HEK293 (cell line): ENCODE measurements at regions not wholly inside any gene's neighbourhood (a gene's known extent, or its start where the extent isn't known, plus 50 kb on each side); places are given as distances from the start of the nearest gene placed in this dataset.

Experiments used
- CTCF ChIA-PET: fragments of 350-600 bp; formaldehyde crosslinking; extraction: SDS; loops from one replicate; lab custom pipeline; 2021; ENCODE audit warnings: antibody characterized with exemption; lab: Yijun Ruan, JAX
- POLR2A ChIA-PET: fragments of 300-600 bp; formaldehyde crosslinking; extraction: SDS; loops from one replicate; lab custom pipeline; 2020; ENCODE audit warnings: antibody characterized with exemption, inconsistent platforms; lab: Yijun Ruan, JAX
- H3K27ac ChIP-seq: fragments of 200-500 bp; sonication (Bioruptor generic); 2 replicates; pipeline ENCODE4 v1.5.1; 2014; ENCODE audit warnings: low read depth, low read length, control low read depth, inconsistent platforms; ENCODE audit errors: extremely low read depth
- H3K36me3 ChIP-seq, 2 experiments: fragments of 200-500 bp in 1 of 2; sonication (Bioruptor generic) in 1 of 2; 1 replicate in 1 of 2; 2 replicates in 1 of 2; pipeline ENCODE4 v1.5.1; 2014 to 2017; ENCODE audit warnings: inconsistent platforms in 2 of 2, low read length in 2 of 2; ENCODE audit not compliant: control insufficient read depth in 2 of 2, insufficient read depth in 1 of 2
- H3K4me1 ChIP-seq: fragments of 200-500 bp; sonication (Bioruptor generic); 2 replicates; pipeline ENCODE4 v1.5.1; 2014; ENCODE audit warnings: mild to moderate bottlenecking, low read length, inconsistent platforms; ENCODE audit not compliant: control insufficient read depth, insufficient read depth
- H3K4me3 ChIP-seq: 2 replicates; pipeline ENCODE4 v1.5.1; 2011; ENCODE audit warnings: low read depth, mild to moderate bottlenecking, control low read depth, low read length, moderate library complexity
- H3K9me3 ChIP-seq: fragments of 200-500 bp; sonication (Bioruptor generic); 2 replicates; pipeline ENCODE4 v1.5.1; 2014; ENCODE audit warnings: low read depth, low read length, inconsistent platforms; ENCODE audit not compliant: control insufficient read depth, insufficient read depth
- SALL2 ChIP-seq: fragments of 450-650 bp; formaldehyde crosslinking; IDR thresholded peaks from 2 replicates; pipeline ENCODE4 v1.5.0; 2017; ENCODE audit warnings: missing biosample characterization, mild to moderate bottlenecking, missing genetic modification characterization, borderline replicate concordance
- SETDB1 ChIP-seq: IDR thresholded peaks from one replicate; pipeline ENCODE4 v1.6.1; 2017; ENCODE audit warnings: mild to moderate bottlenecking, low read length, moderate library complexity, mixed read lengths; ENCODE audit not compliant: insufficient read length
- ZBTB7A ChIP-seq: fragments of 450-650 bp; formaldehyde crosslinking; IDR thresholded peaks from 2 replicates; pipeline ENCODE4 v1.5.1; 2016; ENCODE audit warnings: low read depth, missing biosample characterization, missing genetic modification characterization
- ZNF211 ChIP-seq: fragments of 450-650 bp; formaldehyde crosslinking; IDR thresholded peaks from 2 replicates; pipeline ENCODE4 v1.5.1; 2016; ENCODE audit warnings: low read depth, missing biosample characterization, missing genetic modification characterization
- ZNF223 ChIP-seq: fragments of 450-650 bp; formaldehyde crosslinking; IDR thresholded peaks from 2 replicates; pipeline ENCODE4 v1.5.1; 2016; ENCODE audit warnings: missing biosample characterization, missing genetic modification characterization
- ZNF274 ChIP-seq, 2 experiments: fragments of 200-500 bp in 1 of 2; fragments of 450-650 bp in 1 of 2; sonication (Bioruptor generic) in 1 of 2; formaldehyde crosslinking in 1 of 2; IDR thresholded peaks; 2 replicates each; pipeline versions ENCODE4 v1.5.1 to v1.6.1; 2014 to 2016; ENCODE audit warnings: borderline replicate concordance in 1 of 2, inconsistent platforms in 1 of 2, low read length in 1 of 2, missing biosample characterization in 1 of 2, missing genetic modification characterization in 1 of 2
- ZNF843 ChIP-seq: fragments of 450-650 bp; formaldehyde crosslinking; IDR thresholded peaks from 2 replicates; pipeline ENCODE4 v1.5.1; 2016; ENCODE audit warnings: missing biosample characterization, missing genetic modification characterization
- TF ChIP-seq, protein P1 (sequence below): fragments of 450-650 bp; formaldehyde crosslinking; IDR thresholded peaks from 2 replicates; pipeline ENCODE4 v1.5.1; 2016; ENCODE audit warnings: missing biosample characterization, missing genetic modification characterization, borderline replicate concordance
- TF ChIP-seq, protein P2 (sequence below): fragments of 450-650 bp; formaldehyde crosslinking; IDR thresholded peaks from 2 replicates; pipeline ENCODE4 v1.5.1; 2017; ENCODE audit warnings: missing biosample characterization, missing genetic modification characterization
- TF ChIP-seq, protein P3 (sequence below): fragments of 450-650 bp; formaldehyde crosslinking; IDR thresholded peaks from 2 replicates; pipeline ENCODE4 v1.5.1; 2016; ENCODE audit warnings: missing biosample characterization, missing genetic modification characterization
- TF ChIP-seq, protein P4 (sequence below): fragments of 450-650 bp; formaldehyde crosslinking; IDR thresholded peaks from 2 replicates; pipeline ENCODE4 v1.5.1; 2017; ENCODE audit warnings: missing biosample characterization, missing genetic modification characterization
- TF ChIP-seq, protein P5 (sequence below): fragments of 450-650 bp; formaldehyde crosslinking; IDR thresholded peaks from 2 replicates; pipeline ENCODE4 v1.5.1; 2016; ENCODE audit warnings: missing biosample characterization, missing genetic modification characterization
- TF ChIP-seq, protein P6 (sequence below): fragments of 450-650 bp; formaldehyde crosslinking; IDR thresholded peaks from 2 replicates; pipeline ENCODE4 v1.5.1; 2016; ENCODE audit warnings: missing biosample characterization, missing genetic modification characterization

DNA sequence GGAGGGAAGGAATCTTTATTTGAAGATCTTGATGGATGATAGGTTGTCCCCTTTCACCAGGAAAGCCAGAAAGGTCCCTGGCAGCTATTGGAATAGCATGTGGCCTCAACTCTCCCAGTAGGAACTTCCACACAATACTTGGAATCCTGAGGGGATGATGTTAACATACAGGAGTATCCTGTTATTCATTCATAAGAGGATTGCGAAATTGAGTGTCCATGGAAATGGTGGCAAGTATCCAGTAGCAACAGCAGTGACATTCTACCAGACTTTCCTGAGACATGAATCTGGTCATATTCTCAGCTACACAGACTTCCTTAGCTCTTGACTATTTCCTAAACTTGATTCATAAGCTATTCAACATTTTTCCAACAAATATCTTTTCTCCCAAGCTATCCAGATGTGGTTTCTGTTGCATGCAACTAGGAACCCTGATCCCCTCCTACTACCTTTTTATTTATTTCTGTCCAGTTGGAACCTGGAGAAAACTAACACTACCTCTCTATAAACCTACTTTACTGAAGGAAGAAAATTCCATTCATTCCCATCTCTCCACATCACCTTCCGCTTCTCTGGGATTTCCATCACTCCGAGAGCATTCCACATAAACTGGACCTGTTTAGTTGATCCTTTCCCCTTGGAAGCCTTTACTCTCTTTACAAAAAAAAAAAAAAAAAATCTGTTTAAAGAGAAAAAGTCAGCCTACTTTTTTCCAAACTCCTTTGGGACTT, 101.8 kb downstream of the ANXA5 start (continued):
- TF ChIP-seq, protein P1, sequence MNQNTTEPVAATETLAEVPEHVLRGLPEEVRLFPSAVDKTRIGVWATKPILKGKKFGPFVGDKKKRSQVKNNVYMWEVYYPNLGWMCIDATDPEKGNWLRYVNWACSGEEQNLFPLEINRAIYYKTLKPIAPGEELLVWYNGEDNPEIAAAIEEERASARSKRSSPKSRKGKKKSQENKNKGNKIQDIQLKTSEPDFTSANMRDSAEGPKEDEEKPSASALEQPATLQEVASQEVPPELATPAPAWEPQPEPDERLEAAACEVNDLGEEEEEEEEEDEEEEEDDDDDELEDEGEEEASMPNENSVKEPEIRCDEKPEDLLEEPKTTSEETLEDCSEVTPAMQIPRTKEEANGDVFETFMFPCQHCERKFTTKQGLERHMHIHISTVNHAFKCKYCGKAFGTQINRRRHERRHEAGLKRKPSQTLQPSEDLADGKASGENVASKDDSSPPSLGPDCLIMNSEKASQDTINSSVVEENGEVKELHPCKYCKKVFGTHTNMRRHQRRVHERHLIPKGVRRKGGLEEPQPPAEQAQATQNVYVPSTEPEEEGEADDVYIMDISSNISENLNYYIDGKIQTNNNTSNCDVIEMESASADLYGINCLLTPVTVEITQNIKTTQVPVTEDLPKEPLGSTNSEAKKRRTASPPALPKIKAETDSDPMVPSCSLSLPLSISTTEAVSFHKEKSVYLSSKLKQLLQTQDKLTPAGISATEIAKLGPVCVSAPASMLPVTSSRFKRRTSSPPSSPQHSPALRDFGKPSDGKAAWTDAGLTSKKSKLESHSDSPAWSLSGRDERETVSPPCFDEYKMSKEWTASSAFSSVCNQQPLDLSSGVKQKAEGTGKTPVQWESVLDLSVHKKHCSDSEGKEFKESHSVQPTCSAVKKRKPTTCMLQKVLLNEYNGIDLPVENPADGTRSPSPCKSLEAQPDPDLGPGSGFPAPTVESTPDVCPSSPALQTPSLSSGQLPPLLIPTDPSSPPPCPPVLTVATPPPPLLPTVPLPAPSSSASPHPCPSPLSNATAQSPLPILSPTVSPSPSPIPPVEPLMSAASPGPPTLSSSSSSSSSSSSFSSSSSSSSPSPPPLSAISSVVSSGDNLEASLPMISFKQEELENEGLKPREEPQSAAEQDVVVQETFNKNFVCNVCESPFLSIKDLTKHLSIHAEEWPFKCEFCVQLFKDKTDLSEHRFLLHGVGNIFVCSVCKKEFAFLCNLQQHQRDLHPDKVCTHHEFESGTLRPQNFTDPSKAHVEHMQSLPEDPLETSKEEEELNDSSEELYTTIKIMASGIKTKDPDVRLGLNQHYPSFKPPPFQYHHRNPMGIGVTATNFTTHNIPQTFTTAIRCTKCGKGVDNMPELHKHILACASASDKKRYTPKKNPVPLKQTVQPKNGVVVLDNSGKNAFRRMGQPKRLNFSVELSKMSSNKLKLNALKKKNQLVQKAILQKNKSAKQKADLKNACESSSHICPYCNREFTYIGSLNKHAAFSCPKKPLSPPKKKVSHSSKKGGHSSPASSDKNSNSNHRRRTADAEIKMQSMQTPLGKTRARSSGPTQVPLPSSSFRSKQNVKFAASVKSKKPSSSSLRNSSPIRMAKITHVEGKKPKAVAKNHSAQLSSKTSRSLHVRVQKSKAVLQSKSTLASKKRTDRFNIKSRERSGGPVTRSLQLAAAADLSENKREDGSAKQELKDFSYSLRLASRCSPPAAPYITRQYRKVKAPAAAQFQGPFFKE (tag by site-specific recombination), result no peak

DNA sequence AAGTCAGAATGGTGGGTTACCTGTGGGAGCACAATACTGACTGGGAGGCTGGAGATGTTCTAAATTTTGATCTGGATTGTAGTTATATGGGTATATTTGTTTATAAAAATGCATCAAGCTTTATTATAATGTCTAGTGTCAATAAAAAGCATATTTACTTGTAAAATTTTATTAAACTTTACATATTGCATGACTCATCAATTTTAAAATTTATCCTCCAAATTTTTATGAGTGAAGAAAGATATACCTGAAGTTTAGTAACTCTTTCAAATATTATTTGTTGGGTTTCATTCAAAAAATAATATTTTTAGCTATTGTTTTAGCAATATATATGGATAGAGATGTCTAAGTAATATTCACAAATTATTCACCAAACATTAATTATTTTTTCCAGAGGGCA, 103.0 kb downstream of the ANXA5 start:
- no peaks in the 10 kb centered on the region for H3K36me3 ChIP-seq
- no peak overlapping the region for H3K4me3 ChIP-seq
- ChIA-PET POLR2A (no interaction called here), CTCF (no interaction called here)
- H3K4me1 ChIP-seq, result no peaks in the 10 kb centered on the region
- no peak overlapping the region for H3K27ac ChIP-seq
- no peaks in the 10 kb centered on the region for H3K9me3 ChIP-seq
- TF ChIP-seq SETDB1, result no peak
- TF ChIP-seq ZBTB7A (tag by site-specific recombination), result no peak
- TF ChIP-seq, protein P2, sequence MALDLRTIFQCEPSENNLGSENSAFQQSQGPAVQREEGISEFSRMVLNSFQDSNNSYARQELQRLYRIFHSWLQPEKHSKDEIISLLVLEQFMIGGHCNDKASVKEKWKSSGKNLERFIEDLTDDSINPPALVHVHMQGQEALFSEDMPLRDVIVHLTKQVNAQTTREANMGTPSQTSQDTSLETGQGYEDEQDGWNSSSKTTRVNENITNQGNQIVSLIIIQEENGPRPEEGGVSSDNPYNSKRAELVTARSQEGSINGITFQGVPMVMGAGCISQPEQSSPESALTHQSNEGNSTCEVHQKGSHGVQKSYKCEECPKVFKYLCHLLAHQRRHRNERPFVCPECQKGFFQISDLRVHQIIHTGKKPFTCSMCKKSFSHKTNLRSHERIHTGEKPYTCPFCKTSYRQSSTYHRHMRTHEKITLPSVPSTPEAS (tag by site-specific recombination), result no peak
- TF ChIP-seq ZNF843 (tag by site-specific recombination), result no peak
- TF ChIP-seq, protein P1 (tag by site-specific recombination), result no peak
- TF ChIP-seq SALL2 (tag by site-specific recombination), result no peak
- TF ChIP-seq ZNF223, result no peak
- TF ChIP-seq, protein P3, sequence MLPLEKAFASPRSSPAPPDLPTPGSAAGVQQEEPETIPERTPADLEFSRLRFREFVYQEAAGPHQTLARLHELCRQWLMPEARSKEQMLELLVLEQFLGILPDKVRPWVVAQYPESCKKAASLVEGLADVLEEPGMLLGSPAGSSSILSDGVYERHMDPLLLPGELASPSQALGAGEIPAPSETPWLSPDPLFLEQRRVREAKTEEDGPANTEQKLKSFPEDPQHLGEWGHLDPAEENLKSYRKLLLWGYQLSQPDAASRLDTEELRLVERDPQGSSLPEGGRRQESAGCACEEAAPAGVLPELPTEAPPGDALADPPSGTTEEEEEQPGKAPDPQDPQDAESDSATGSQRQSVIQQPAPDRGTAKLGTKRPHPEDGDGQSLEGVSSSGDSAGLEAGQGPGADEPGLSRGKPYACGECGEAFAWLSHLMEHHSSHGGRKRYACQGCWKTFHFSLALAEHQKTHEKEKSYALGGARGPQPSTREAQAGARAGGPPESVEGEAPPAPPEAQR (tag by site-specific recombination), result no peak
- TF ChIP-seq, protein P4, sequence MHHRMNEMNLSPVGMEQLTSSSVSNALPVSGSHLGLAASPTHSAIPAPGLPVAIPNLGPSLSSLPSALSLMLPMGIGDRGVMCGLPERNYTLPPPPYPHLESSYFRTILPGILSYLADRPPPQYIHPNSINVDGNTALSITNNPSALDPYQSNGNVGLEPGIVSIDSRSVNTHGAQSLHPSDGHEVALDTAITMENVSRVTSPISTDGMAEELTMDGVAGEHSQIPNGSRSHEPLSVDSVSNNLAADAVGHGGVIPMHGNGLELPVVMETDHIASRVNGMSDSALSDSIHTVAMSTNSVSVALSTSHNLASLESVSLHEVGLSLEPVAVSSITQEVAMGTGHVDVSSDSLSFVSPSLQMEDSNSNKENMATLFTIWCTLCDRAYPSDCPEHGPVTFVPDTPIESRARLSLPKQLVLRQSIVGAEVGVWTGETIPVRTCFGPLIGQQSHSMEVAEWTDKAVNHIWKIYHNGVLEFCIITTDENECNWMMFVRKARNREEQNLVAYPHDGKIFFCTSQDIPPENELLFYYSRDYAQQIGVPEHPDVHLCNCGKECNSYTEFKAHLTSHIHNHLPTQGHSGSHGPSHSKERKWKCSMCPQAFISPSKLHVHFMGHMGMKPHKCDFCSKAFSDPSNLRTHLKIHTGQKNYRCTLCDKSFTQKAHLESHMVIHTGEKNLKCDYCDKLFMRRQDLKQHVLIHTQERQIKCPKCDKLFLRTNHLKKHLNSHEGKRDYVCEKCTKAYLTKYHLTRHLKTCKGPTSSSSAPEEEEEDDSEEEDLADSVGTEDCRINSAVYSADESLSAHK, result no peak
- TF ChIP-seq, protein P5, sequence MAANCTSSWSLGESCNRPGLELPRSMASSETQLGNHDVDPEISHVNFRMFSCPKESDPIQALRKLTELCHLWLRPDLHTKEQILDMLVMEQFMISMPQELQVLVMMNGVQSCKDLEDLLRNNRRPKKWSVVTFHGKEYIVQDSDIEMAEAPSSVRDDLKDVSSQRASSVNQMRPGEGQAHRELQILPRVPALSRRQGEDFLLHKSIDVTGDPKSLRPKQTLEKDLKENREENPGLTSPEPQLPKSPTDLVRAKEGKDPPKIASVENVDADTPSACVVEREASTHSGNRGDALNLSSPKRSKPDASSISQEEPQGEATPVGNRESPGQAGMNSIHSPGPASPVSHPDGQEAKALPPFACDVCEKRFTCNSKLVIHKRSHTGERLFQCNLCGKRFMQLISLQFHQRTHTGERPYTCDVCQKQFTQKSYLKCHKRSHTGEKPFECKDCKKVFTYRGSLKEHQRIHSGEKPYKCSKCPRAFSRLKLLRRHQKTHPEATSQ, result no peak
- no peak for TF ChIP-seq ZNF211 (tag by site-specific recombination)
- TF ChIP-seq ZNF274 (IDR thresholded peaks at IDR 0.05; ENCODE audit: low read length), result no peak
- no peak for TF ChIP-seq ZNF274 (tag by site-specific recombination; IDR thresholded peaks at IDR 0.05; ENCODE audit: borderline replicate concordance)
- TF ChIP-seq, protein P6, sequence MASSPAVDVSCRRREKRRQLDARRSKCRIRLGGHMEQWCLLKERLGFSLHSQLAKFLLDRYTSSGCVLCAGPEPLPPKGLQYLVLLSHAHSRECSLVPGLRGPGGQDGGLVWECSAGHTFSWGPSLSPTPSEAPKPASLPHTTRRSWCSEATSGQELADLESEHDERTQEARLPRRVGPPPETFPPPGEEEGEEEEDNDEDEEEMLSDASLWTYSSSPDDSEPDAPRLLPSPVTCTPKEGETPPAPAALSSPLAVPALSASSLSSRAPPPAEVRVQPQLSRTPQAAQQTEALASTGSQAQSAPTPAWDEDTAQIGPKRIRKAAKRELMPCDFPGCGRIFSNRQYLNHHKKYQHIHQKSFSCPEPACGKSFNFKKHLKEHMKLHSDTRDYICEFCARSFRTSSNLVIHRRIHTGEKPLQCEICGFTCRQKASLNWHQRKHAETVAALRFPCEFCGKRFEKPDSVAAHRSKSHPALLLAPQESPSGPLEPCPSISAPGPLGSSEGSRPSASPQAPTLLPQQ (tag by site-specific recombination), result no peak
